Peyer's patch (tissue), 4 donors: ENCODE measurements at regions not wholly inside any gene's neighbourhood (a gene's known extent, or its start where the extent isn't known, plus 50 kb on each side); places are given as distances from the start of the nearest gene placed in this dataset.

Experiments used
- POLR2A ChIP-seq, 2 donors: fragments of 450-650 bp; IDR thresholded peaks; one replicate each; pipeline ENCODE4 v1.5.1; 2017; ENCODE audit warnings: antibody characterized with exemption in 2 of 2, mild to moderate bottlenecking in 2 of 2, moderate library complexity in 2 of 2
- TF ChIP-seq, protein P1 (sequence below), 6 experiments: fragments of 450-650 bp in 4 of 6; fragments of 200-600 bp in 2 of 6; sonication (generic) in 1 of 6; IDR thresholded peaks; one replicate each; pipeline ENCODE4 v1.5.1; 2017 to 2019; ENCODE audit warnings: antibody characterized with exemption in 6 of 6, mild to moderate bottlenecking in 3 of 6, moderate library complexity in 1 of 6

DNA sequence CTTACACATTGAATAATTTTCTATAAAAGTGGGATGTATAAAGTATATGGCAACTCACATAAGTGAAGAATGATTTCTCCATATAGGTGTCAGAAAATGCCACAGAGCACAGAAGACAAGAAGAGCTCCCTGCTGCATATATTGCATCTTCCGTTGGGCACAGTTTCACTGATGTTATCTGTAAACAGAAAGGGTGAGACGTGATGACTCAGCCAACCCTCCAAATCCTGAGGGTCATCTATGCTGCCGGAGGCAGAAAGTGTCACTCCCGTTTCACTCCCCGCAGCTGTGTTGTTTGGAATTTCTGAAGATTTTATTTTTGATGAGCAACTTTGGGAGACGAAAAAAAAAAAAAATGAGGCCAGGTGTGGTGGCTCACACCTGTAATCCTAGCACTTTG lies 644.1 kb downstream of the C6orf118 start:
- TF ChIP-seq, protein P1, sequence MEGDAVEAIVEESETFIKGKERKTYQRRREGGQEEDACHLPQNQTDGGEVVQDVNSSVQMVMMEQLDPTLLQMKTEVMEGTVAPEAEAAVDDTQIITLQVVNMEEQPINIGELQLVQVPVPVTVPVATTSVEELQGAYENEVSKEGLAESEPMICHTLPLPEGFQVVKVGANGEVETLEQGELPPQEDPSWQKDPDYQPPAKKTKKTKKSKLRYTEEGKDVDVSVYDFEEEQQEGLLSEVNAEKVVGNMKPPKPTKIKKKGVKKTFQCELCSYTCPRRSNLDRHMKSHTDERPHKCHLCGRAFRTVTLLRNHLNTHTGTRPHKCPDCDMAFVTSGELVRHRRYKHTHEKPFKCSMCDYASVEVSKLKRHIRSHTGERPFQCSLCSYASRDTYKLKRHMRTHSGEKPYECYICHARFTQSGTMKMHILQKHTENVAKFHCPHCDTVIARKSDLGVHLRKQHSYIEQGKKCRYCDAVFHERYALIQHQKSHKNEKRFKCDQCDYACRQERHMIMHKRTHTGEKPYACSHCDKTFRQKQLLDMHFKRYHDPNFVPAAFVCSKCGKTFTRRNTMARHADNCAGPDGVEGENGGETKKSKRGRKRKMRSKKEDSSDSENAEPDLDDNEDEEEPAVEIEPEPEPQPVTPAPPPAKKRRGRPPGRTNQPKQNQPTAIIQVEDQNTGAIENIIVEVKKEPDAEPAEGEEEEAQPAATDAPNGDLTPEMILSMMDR (IDR thresholded peaks at IDR 0.05): no peak
- TF ChIP-seq POLR2A (IDR thresholded peaks at IDR 0.05): no peak
